ENCODE measurements at regions not wholly inside any gene's neighbourhood (a gene's known extent, or its start where the extent isn't known, plus 50 kb on each side); places are given as distances from the start of the nearest gene placed in this dataset.

DNA sequence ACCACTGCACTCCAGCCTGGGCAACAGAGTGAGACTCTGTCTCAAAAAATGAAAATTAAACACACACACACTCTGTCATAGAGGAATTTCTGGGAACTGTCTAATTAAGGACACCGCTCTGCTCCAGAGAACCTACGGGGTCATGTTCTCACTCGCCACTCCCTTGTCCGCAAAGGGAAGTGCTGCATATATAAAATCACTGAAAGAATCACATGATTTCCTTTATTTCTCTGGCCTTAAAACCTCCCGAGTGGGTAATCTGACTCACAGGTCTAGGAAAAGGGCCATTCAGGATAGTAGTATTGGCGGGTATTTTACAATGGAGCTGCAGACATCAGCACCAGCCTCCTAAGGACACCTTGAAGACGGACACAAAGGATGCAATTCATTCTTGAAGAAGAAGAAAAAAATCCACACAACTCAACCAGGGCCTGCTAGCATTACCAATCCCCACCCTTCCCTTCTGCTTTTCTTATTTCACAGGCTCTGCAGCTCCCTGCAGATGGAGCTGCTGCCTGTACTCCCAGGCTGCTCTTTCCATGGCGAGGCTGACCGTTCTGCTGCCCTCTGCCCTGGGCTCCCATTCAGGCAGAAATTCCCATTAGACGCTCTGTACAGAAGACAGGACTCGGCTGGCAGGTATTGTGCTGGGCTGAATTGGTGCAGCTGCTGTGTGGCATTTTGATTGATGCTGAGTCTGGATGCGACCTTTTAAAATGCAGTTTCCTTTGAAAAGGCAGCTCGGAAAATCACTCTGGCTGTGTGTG is 53.3 kb upstream of the FAM89A start (continued):
- TF ChIP-seq STAG1 (CRISPR knock-in tag; IDR thresholded peaks at IDR 0.05; ENCODE audit: borderline replicate concordance) (peak; percentile 20; the same call in 1 of the 2 replicates), MAFF (IDR thresholded peaks at IDR 0.05; ENCODE audit: low read length) (no peak), ZNF717 (CRISPR knock-in tag; IDR thresholded peaks at IDR 0.05) (no peak), SMARCA4 (IDR thresholded peaks at IDR 0.05) (no peak), KLF1 (tag; IDR thresholded peaks at IDR 0.05) (no peak), CREB1 (IDR thresholded peaks at IDR 0.05) (no peak), CREB1 (CRISPR knock-in tag; IDR thresholded peaks at IDR 0.05) (no peak), ZNF224 (CRISPR knock-in tag; IDR thresholded peaks at IDR 0.05) (no peak), ZNF431 (CRISPR knock-in tag; IDR thresholded peaks at IDR 0.05) (no peak)
- TF ChIP-seq, protein P1, sequence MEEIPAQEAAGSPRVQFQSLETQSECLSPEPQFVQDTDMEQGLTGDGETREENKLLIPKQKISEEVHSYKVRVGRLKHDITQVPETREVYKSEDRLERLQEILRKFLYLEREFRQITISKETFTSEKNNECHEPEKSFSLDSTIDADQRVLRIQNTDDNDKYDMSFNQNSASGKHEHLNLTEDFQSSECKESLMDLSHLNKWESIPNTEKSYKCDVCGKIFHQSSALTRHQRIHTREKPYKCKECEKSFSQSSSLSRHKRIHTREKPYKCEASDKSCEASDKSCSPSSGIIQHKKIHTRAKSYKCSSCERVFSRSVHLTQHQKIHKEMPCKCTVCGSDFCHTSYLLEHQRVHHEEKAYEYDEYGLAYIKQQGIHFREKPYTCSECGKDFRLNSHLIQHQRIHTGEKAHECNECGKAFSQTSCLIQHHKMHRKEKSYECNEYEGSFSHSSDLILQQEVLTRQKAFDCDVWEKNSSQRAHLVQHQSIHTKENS (CRISPR knock-in tag; IDR thresholded peaks at IDR 0.05): no peak
- TF ChIP-seq, protein P2, sequence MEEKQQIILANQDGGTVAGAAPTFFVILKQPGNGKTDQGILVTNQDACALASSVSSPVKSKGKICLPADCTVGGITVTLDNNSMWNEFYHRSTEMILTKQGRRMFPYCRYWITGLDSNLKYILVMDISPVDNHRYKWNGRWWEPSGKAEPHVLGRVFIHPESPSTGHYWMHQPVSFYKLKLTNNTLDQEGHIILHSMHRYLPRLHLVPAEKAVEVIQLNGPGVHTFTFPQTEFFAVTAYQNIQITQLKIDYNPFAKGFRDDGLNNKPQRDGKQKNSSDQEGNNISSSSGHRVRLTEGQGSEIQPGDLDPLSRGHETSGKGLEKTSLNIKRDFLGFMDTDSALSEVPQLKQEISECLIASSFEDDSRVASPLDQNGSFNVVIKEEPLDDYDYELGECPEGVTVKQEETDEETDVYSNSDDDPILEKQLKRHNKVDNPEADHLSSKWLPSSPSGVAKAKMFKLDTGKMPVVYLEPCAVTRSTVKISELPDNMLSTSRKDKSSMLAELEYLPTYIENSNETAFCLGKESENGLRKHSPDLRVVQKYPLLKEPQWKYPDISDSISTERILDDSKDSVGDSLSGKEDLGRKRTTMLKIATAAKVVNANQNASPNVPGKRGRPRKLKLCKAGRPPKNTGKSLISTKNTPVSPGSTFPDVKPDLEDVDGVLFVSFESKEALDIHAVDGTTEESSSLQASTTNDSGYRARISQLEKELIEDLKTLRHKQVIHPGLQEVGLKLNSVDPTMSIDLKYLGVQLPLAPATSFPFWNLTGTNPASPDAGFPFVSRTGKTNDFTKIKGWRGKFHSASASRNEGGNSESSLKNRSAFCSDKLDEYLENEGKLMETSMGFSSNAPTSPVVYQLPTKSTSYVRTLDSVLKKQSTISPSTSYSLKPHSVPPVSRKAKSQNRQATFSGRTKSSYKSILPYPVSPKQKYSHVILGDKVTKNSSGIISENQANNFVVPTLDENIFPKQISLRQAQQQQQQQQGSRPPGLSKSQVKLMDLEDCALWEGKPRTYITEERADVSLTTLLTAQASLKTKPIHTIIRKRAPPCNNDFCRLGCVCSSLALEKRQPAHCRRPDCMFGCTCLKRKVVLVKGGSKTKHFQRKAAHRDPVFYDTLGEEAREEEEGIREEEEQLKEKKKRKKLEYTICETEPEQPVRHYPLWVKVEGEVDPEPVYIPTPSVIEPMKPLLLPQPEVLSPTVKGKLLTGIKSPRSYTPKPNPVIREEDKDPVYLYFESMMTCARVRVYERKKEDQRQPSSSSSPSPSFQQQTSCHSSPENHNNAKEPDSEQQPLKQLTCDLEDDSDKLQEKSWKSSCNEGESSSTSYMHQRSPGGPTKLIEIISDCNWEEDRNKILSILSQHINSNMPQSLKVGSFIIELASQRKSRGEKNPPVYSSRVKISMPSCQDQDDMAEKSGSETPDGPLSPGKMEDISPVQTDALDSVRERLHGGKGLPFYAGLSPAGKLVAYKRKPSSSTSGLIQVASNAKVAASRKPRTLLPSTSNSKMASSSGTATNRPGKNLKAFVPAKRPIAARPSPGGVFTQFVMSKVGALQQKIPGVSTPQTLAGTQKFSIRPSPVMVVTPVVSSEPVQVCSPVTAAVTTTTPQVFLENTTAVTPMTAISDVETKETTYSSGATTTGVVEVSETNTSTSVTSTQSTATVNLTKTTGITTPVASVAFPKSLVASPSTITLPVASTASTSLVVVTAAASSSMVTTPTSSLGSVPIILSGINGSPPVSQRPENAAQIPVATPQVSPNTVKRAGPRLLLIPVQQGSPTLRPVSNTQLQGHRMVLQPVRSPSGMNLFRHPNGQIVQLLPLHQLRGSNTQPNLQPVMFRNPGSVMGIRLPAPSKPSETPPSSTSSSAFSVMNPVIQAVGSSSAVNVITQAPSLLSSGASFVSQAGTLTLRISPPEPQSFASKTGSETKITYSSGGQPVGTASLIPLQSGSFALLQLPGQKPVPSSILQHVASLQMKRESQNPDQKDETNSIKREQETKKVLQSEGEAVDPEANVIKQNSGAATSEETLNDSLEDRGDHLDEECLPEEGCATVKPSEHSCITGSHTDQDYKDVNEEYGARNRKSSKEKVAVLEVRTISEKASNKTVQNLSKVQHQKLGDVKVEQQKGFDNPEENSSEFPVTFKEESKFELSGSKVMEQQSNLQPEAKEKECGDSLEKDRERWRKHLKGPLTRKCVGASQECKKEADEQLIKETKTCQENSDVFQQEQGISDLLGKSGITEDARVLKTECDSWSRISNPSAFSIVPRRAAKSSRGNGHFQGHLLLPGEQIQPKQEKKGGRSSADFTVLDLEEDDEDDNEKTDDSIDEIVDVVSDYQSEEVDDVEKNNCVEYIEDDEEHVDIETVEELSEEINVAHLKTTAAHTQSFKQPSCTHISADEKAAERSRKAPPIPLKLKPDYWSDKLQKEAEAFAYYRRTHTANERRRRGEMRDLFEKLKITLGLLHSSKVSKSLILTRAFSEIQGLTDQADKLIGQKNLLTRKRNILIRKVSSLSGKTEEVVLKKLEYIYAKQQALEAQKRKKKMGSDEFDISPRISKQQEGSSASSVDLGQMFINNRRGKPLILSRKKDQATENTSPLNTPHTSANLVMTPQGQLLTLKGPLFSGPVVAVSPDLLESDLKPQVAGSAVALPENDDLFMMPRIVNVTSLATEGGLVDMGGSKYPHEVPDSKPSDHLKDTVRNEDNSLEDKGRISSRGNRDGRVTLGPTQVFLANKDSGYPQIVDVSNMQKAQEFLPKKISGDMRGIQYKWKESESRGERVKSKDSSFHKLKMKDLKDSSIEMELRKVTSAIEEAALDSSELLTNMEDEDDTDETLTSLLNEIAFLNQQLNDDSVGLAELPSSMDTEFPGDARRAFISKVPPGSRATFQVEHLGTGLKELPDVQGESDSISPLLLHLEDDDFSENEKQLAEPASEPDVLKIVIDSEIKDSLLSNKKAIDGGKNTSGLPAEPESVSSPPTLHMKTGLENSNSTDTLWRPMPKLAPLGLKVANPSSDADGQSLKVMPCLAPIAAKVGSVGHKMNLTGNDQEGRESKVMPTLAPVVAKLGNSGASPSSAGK (IDR thresholded peaks at IDR 0.05): no peak
- TF ChIP-seq, protein P3, sequence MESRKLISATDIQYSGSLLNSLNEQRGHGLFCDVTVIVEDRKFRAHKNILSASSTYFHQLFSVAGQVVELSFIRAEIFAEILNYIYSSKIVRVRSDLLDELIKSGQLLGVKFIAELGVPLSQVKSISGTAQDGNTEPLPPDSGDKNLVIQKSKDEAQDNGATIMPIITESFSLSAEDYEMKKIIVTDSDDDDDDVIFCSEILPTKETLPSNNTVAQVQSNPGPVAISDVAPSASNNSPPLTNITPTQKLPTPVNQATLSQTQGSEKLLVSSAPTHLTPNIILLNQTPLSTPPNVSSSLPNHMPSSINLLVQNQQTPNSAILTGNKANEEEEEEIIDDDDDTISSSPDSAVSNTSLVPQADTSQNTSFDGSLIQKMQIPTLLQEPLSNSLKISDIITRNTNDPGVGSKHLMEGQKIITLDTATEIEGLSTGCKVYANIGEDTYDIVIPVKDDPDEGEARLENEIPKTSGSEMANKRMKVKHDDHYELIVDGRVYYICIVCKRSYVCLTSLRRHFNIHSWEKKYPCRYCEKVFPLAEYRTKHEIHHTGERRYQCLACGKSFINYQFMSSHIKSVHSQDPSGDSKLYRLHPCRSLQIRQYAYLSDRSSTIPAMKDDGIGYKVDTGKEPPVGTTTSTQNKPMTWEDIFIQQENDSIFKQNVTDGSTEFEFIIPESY (CRISPR knock-in tag; IDR thresholded peaks at IDR 0.05): no peak
- TF ChIP-seq, protein P4, sequence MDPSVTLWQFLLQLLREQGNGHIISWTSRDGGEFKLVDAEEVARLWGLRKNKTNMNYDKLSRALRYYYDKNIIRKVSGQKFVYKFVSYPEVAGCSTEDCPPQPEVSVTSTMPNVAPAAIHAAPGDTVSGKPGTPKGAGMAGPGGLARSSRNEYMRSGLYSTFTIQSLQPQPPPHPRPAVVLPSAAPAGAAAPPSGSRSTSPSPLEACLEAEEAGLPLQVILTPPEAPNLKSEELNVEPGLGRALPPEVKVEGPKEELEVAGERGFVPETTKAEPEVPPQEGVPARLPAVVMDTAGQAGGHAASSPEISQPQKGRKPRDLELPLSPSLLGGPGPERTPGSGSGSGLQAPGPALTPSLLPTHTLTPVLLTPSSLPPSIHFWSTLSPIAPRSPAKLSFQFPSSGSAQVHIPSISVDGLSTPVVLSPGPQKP (CRISPR knock-in tag; IDR thresholded peaks at IDR 0.05): no peak

Measured in K562 (cell line).